GM19452 (cell line): ENCODE measurements at regions not wholly inside any gene's neighbourhood (a gene's known extent, or its start where the extent isn't known, plus 50 kb on each side); places are given as distances from the start of the nearest gene placed in this dataset.
"Not testable (repeated sequence)": the region's sequence is repeated elsewhere in the genome, so short reads cannot be mapped to it uniquely, and the experiment has no call there.

Experiments
- ATAC-seq: cut with Tn5 transposase; IDR thresholded peaks from one replicate; pipeline ENCODE4 v1.9.1; 2021; ENCODE audit not compliant: unreplicated experiment

GRCh38 chr5:125064621-125065438 is 318.4 kb upstream of the ZNF608 start:
- ATAC-seq: no peak

- ATAC-seq: no peak
Measured at GRCh38 chr5:125065741-125066140, 319.3 kb upstream of the ZNF608 start.

- no peak for ATAC-seq
Measured at GRCh38 chr5:125070961-125071360, 324.5 kb upstream of the ZNF608 start.

GRCh38 chr5:125073090-125073489 is 326.7 kb upstream of the ZNF608 start:
- ATAC-seq: no peak

- no peak for ATAC-seq
Measured at GRCh38 chr5:125075567-125075966, 329.1 kb upstream of the ZNF608 start.

- ATAC-seq: not testable (repeated sequence)
Measured at GRCh38 chr5:125079028-125079427, 332.6 kb upstream of the ZNF608 start.

- ATAC-seq: no peak
Measured at GRCh38 chr5:125081101-125081500, 334.7 kb upstream of the ZNF608 start.

- ATAC-seq: no peak
Measured at GRCh38 chr5:125083981-125084380, 337.5 kb upstream of the ZNF608 start.

GRCh38 chr5:125085797-125086505 is 339.5 kb upstream of the ZNF608 start:
- no peak for ATAC-seq

GRCh38 chr5:125088522-125089105 is 342.2 kb upstream of the ZNF608 start:
- ATAC-seq: no peak

GRCh38 chr5:125092138-125092537 is 345.7 kb upstream of the ZNF608 start:
- not testable (repeated sequence) for ATAC-seq

- ATAC-seq: no peak
Measured at GRCh38 chr5:125093776-125094175, 347.3 kb upstream of the ZNF608 start.

- ATAC-seq: no peak
Measured at GRCh38 chr5:125100342-125100741, 353.9 kb upstream of the ZNF608 start.

GRCh38 chr5:125100951-125101350 is 354.5 kb upstream of the ZNF608 start:
- ATAC-seq: no peak

- no peak for ATAC-seq
Measured at GRCh38 chr5:125103459-125103858, 357.0 kb upstream of the ZNF608 start.

GRCh38 chr5:125106271-125106670 is 359.8 kb upstream of the ZNF608 start:
- no peak for ATAC-seq

- ATAC-seq: no peak
Measured at GRCh38 chr5:125106881-125107280, 360.4 kb upstream of the ZNF608 start.

- ATAC-seq: no peak
Measured at GRCh38 chr5:125109293-125109692, 362.9 kb upstream of the ZNF608 start.

- ATAC-seq: no peak
Measured at GRCh38 chr5:125109816-125110215, 363.4 kb upstream of the ZNF608 start.

- ATAC-seq: no peak
Measured at GRCh38 chr5:125112196-125112595, 365.8 kb upstream of the ZNF608 start.

GRCh38 chr5:125113328-125113727 is 366.9 kb upstream of the ZNF608 start:
- peak; percentile 78 for ATAC-seq

GRCh38 chr5:125115195-125115525 is 368.7 kb upstream of the ZNF608 start:
- no peak for ATAC-seq
